Thyroid gland (tissue), 4 donors: ENCODE measurements at regions not wholly inside any gene's neighbourhood (a gene's known extent, or its start where the extent isn't known, plus 50 kb on each side); places are given as distances from the start of the nearest gene placed in this dataset.

Source experiments
- DNase-seq, 2 donors: peaks; one replicate each; pipeline ENCODE4 v3.0.0-alpha.2; 2019
- H3K27ac ChIP-seq, 3 donors: fragments of 200-600 bp; sonication (generic); 1 replicate in 2 of 3; 2 replicates in 1 of 3; pipeline ENCODE4 v1.5.1; 2016 to 2019; ENCODE audit warnings: mild to moderate bottlenecking in 1 of 3, moderate library complexity in 1 of 3
- H3K27me3 ChIP-seq: fragments of 200-600 bp; sonication (generic); one replicate; pipeline ENCODE4 v1.5.1; 2019
- H3K36me3 ChIP-seq, 2 donors: fragments of 200-600 bp; sonication (generic); one replicate each; pipeline ENCODE4 v1.5.1; 2016 to 2019
- H3K4me1 ChIP-seq, 2 donors: fragments of 200-600 bp; sonication (generic); one replicate each; pipeline ENCODE4 v1.5.1; 2017 to 2019
- H3K4me3 ChIP-seq, 3 donors: fragments of 200-600 bp; sonication (generic); replicated peaks in 1 of 3; 1 replicate in 2 of 3; 2 replicates in 1 of 3; pipeline ENCODE4 v1.5.1; 2016; ENCODE audit warnings: mild to moderate bottlenecking in 1 of 3
- H3K9me3 ChIP-seq: fragments of 200-600 bp; sonication (generic); one replicate; pipeline ENCODE4 v1.5.1; 2017
- CTCF ChIP-seq, 6 experiments: fragments of 200-600 bp in 3 of 6; fragments of 450-650 bp in 3 of 6; sonication (generic) in 3 of 6; IDR thresholded peaks; one replicate each; pipeline ENCODE4 v1.5.1; 2016 to 2019; ENCODE audit warnings: antibody characterized with exemption in 6 of 6, mild to moderate bottlenecking in 2 of 6, inconsistent platforms in 1 of 6, moderate library complexity in 1 of 6
- POLR2A ChIP-seq, 2 donors: fragments of 450-650 bp; IDR thresholded peaks; one replicate each; pipeline ENCODE4 v1.6.1; 2017; ENCODE audit warnings: antibody characterized with exemption in 2 of 2, mild to moderate bottlenecking in 2 of 2, moderate library complexity in 1 of 2
- WGBS, 2 donors: methylation state at CpG; one replicate each; pipeline ENCODE4 v1.1.5; 2017; 5-methylcytosine and 5-hydroxymethylcytosine counted together
- intact Hi-C: fragments of 100-400 bp; cut with DNase I; formaldehyde crosslinking; loops from one replicate; pipeline ENCODE4 v1.15.1; 2023

- TF ChIP-seq POLR2A (IDR thresholded peaks at IDR 0.05) (no peak), CTCF (IDR thresholded peaks at IDR 0.05) (no peak)
- WGBS, 2 donors = 88 to 93% methylated on average over 3 of the region's 3 CpGs
These were observed 591.6 kb downstream of the CAAP1 start for GRCh38 chr9:26301046-26301445.

GRCh38 chr9:26296910-26297572 lies 595.6 kb downstream of the CAAP1 start:
- Histone ChIP-seq H3K4me1 (no peaks in the 10 kb centered on the region), H3K4me3 (no peak overlapping the region), H3K9me3 (no peaks in the 10 kb centered on the region), H3K27me3 (no peaks in the 10 kb centered on the region), H3K27ac (no peak overlapping the region), H3K36me3 (no peaks in the 10 kb centered on the region)
- DNase-seq = no peak
- WGBS, 2 donors = 93 to 98% methylated on average over 5 of the region's 5 CpGs
- intact Hi-C loops = no loop called here
- TF ChIP-seq CTCF (IDR thresholded peaks at IDR 0.05) (no peak), POLR2A (IDR thresholded peaks at IDR 0.05) (no peak)

More at GRCh38 chr9:26301046-26301445, 591.6 kb downstream of the CAAP1 start:
- no peak for DNase-seq
- H3K36me3 ChIP-seq = no peaks in the 10 kb centered on the region
- intact Hi-C loops = no loop called here
- no peak overlapping the region for H3K27ac ChIP-seq
- H3K4me3 ChIP-seq = no peak overlapping the region
- H3K27me3 ChIP-seq = no peaks in the 10 kb centered on the region
- no peaks in the 10 kb centered on the region for H3K4me1 ChIP-seq
- H3K9me3 ChIP-seq = no peaks in the 10 kb centered on the region

- Histone ChIP-seq H3K27me3 (no peaks in the 10 kb centered on the region), H3K4me3 (no peak overlapping the region), H3K36me3 (no peaks in the 10 kb centered on the region), H3K27ac (no peak overlapping the region), H3K4me1 (no peaks in the 10 kb centered on the region), H3K9me3 (no peaks in the 10 kb centered on the region)
- TF ChIP-seq CTCF (IDR thresholded peaks at IDR 0.05) (no peak), POLR2A (IDR thresholded peaks at IDR 0.05) (no peak)
- WGBS, 2 donors = 32 to 36% methylated on average over 3 of the region's 3 CpGs
- intact Hi-C loops = no loop called here
- DNase-seq = peak; percentile 33 to 39
These were observed 599.7 kb downstream of the CAAP1 start for GRCh38 chr9:26292943-26293342.

- no peaks in the 10 kb centered on the region for H3K9me3 ChIP-seq
- DNase-seq = no peak
- no peaks in the 10 kb centered on the region for H3K4me1 ChIP-seq
- no peak overlapping the region for H3K27ac ChIP-seq
- no peaks in the 10 kb centered on the region for H3K36me3 ChIP-seq
- intact Hi-C loops = no loop called here
- TF ChIP-seq POLR2A (IDR thresholded peaks at IDR 0.05) (no peak), CTCF (IDR thresholded peaks at IDR 0.05) (no peak)
- 61 to 74% methylated on average over 6 of the region's 6 CpGs for WGBS, 2 donors
- no peaks in the 10 kb centered on the region for H3K27me3 ChIP-seq
- no peak overlapping the region for H3K4me3 ChIP-seq
These were observed 593.4 kb upstream of the TUSC1 start for GRCh38 chr9:26271495-26272122.

GRCh38 chr9:26266146-26266793 lies 588.0 kb upstream of the TUSC1 start:
- no peak for TF ChIP-seq POLR2A (IDR thresholded peaks at IDR 0.05)
- TF ChIP-seq CTCF (IDR thresholded peaks at IDR 0.05) = no peak
- 61 to 64% methylated on average over 2 of the region's 2 CpGs for WGBS, 2 donors
- H3K9me3 ChIP-seq = no peaks in the 10 kb centered on the region

More at GRCh38 chr9:26266146-26266793, 588.0 kb upstream of the TUSC1 start:
- Histone ChIP-seq H3K36me3 (no peaks in the 10 kb centered on the region), H3K27me3 (no peaks in the 10 kb centered on the region), H3K4me3 (no peak overlapping the region), H3K4me1 (no peaks in the 10 kb centered on the region), H3K27ac (no peak overlapping the region)
- intact Hi-C loops = no loop called here
- DNase-seq = no peak
